BE2C (cell line): ENCODE measurements at regions not wholly inside any gene's neighbourhood (a gene's known extent, or its start where the extent isn't known, plus 50 kb on each side); places are given as distances from the start of the nearest gene placed in this dataset.

Experiments used
- DNase-seq: peaks from one replicate; pipeline ENCODE4 v3.0.0-alpha.2; 2020
- H3K27me3 ChIP-seq: fragments of 250-450 bp; sonication (Bioruptor Pico); 2 replicates; pipeline ENCODE4 v1.5.1; 2020; ENCODE audit warnings: mild to moderate bottlenecking
- H3K36me3 ChIP-seq: fragments of 250-450 bp; sonication (Bioruptor Pico); 2 replicates; pipeline ENCODE4 v1.5.1; 2020; ENCODE audit warnings: mild to moderate bottlenecking
- H3K4me1 ChIP-seq: fragments of 250-450 bp; sonication (Bioruptor Pico); 2 replicates; pipeline ENCODE4 v1.5.1; 2020
- H3K4me3 ChIP-seq: 2 replicates; pipeline ENCODE4 v1.5.1; 2011; ENCODE audit warnings: low read depth, low read length
- H3K9me3 ChIP-seq: fragments of 250-450 bp; sonication (Bioruptor Pico); 2 replicates; pipeline ENCODE4 v1.5.1; 2020
- CTCF ChIP-seq: IDR thresholded peaks from 2 replicates; pipeline ENCODE4 v1.5.1; 2012; ENCODE audit warnings: mild to moderate bottlenecking, low read depth, low read length

- no peaks in the 10 kb centered on the region for H3K36me3 ChIP-seq
- no peak for DNase-seq
- no peaks in the 10 kb centered on the region for H3K9me3 ChIP-seq
- H3K4me3 ChIP-seq: no peak overlapping the region
- no peaks in the 10 kb centered on the region for H3K27me3 ChIP-seq
- no peak for TF ChIP-seq CTCF
- H3K4me1 ChIP-seq: no peaks in the 10 kb centered on the region
Measured at GRCh38 chr3:127485396-127486170, 105.0 kb downstream of the TPRA1 start.

- H3K4me1 ChIP-seq: no peaks in the 10 kb centered on the region
- H3K27me3 ChIP-seq: no peaks in the 10 kb centered on the region
- DNase-seq: no peak
- no peaks in the 10 kb centered on the region for H3K9me3 ChIP-seq
- no peaks in the 10 kb centered on the region for H3K36me3 ChIP-seq
- no peak overlapping the region for H3K4me3 ChIP-seq
- TF ChIP-seq CTCF: no peak
Measured at GRCh38 chr3:127484601-127485388, 105.7 kb downstream of the TPRA1 start.

- peaks cover 5% of the 10 kb centered on the region; the same call in 1 of the 2 replicates for H3K4me1 ChIP-seq
- no peak for TF ChIP-seq CTCF
- no peak for DNase-seq
Measured at GRCh38 chr3:127483902-127484591, 106.5 kb downstream of the TPRA1 start.

GRCh38 chr3:127483005-127483641 is 107.4 kb downstream of the TPRA1 start:
- H3K9me3 ChIP-seq: no peaks in the 10 kb centered on the region
- DNase-seq: no peak
- H3K36me3 ChIP-seq: no peaks in the 10 kb centered on the region
- H3K4me1 ChIP-seq: peaks cover 6% of the 10 kb centered on the region; the same call in 1 of the 2 replicates
- no peaks in the 10 kb centered on the region for H3K27me3 ChIP-seq
- H3K4me3 ChIP-seq: no peak overlapping the region
- TF ChIP-seq CTCF: no peak

More at GRCh38 chr3:127483902-127484591, 106.5 kb downstream of the TPRA1 start:
- Histone ChIP-seq H3K9me3 (no peaks in the 10 kb centered on the region), H3K36me3 (no peaks in the 10 kb centered on the region), H3K4me3 (no peak overlapping the region), H3K27me3 (no peaks in the 10 kb centered on the region)

- H3K9me3 ChIP-seq: no peaks in the 10 kb centered on the region
- H3K27me3 ChIP-seq: no peaks in the 10 kb centered on the region
- no peaks in the 10 kb centered on the region for H3K36me3 ChIP-seq
- no peak for TF ChIP-seq CTCF
- no peak for DNase-seq
- peaks cover 6% of the 10 kb centered on the region; the same call in 1 of the 2 replicates for H3K4me1 ChIP-seq
- H3K4me3 ChIP-seq: no peak overlapping the region
Measured at GRCh38 chr3:127482216-127483004, 108.1 kb downstream of the TPRA1 start.
